ENCODE measurements at regions not wholly inside any gene's neighbourhood (a gene's known extent, or its start where the extent isn't known, plus 50 kb on each side); places are given as distances from the start of the nearest gene placed in this dataset.
A peak's percentile ranks its signal among the peaks of the same experiment; 100 is the strongest.

DNA sequence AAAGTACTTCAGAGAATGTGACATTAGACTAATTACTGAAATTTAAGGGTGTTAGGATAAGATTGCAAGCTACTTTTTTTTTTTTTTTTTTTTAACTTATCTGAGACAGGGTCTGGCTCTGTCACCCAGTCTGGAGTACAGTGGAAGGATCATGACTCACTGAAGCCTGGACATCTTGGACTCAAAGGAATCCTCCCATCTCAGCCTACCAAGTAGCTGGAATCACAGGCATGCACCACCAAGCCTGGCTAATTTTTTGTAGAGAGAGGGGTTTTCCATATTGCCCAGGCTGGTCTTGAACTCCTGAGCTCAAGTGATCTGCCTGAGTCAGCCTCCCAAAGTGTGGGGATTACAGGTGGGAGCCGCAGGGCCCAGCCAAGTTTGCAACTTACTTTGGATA is 1246.0 kb upstream of the ZEB2 start:
- H3K27ac ChIP-seq (ENCODE audit: poor library complexity, severe bottlenecking), result no peak overlapping the region
- DNase-seq (ENCODE audit: low spot score) (no peak), ATAC-seq (ENCODE audit: low read depth) (no peak)
- no peak overlapping the region for H3K4me3 ChIP-seq (ENCODE audit: severe bottlenecking)
- TF ChIP-seq, protein P1, sequence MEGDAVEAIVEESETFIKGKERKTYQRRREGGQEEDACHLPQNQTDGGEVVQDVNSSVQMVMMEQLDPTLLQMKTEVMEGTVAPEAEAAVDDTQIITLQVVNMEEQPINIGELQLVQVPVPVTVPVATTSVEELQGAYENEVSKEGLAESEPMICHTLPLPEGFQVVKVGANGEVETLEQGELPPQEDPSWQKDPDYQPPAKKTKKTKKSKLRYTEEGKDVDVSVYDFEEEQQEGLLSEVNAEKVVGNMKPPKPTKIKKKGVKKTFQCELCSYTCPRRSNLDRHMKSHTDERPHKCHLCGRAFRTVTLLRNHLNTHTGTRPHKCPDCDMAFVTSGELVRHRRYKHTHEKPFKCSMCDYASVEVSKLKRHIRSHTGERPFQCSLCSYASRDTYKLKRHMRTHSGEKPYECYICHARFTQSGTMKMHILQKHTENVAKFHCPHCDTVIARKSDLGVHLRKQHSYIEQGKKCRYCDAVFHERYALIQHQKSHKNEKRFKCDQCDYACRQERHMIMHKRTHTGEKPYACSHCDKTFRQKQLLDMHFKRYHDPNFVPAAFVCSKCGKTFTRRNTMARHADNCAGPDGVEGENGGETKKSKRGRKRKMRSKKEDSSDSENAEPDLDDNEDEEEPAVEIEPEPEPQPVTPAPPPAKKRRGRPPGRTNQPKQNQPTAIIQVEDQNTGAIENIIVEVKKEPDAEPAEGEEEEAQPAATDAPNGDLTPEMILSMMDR (IDR thresholded peaks at IDR 0.05; ENCODE audit: poor library complexity, severe bottlenecking), result no peak
- no peaks in the 10 kb centered on the region for H3K27me3 ChIP-seq (ENCODE audit: insufficient read depth, poor library complexity, severe bottlenecking)
- peaks cover 6% of the 10 kb centered on the region for H3K4me1 ChIP-seq (ENCODE audit: insufficient read depth, poor library complexity, severe bottlenecking)
- no peaks in the 10 kb centered on the region for H3K36me3 ChIP-seq (ENCODE audit: low read depth)
- H3K9me3 ChIP-seq (ENCODE audit: severe bottlenecking), result no peaks in the 10 kb centered on the region

DNA sequence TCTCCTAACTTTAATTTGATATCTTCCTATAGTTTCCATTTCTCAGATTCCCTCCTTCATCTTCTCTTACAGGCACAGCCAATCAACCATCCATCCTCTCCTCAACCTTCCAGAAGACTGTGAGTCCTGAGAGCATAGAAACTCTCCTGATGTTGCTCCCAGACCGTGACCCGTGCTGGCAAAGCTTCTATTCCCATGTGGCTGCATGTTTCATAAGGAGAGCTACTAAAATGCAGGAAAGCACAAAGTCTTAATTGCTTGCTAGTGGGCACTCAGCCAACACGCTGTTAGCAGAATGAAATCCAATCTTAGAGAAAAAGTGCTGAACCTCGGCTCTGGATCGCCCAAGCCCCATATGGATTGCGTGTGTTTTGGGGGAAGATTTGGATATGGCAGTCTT is 1244.7 kb upstream of the ZEB2 start:
- ATAC-seq (ENCODE audit: low read depth) (no peak), DNase-seq (ENCODE audit: low spot score) (no peak)
- Histone ChIP-seq H3K36me3 (ENCODE audit: low read depth) (no peaks in the 10 kb centered on the region), H3K4me3 (ENCODE audit: severe bottlenecking) (no peak overlapping the region), H3K27ac (ENCODE audit: poor library complexity, severe bottlenecking) (no peak overlapping the region), H3K4me1 (ENCODE audit: insufficient read depth, poor library complexity, severe bottlenecking) (peaks cover 12% of the 10 kb centered on the region), H3K9me3 (ENCODE audit: severe bottlenecking) (no peaks in the 10 kb centered on the region), H3K27me3 (ENCODE audit: insufficient read depth, poor library complexity, severe bottlenecking) (no peaks in the 10 kb centered on the region)
- TF ChIP-seq, protein P1 (IDR thresholded peaks at IDR 0.05; ENCODE audit: poor library complexity, severe bottlenecking), result no peak

DNA sequence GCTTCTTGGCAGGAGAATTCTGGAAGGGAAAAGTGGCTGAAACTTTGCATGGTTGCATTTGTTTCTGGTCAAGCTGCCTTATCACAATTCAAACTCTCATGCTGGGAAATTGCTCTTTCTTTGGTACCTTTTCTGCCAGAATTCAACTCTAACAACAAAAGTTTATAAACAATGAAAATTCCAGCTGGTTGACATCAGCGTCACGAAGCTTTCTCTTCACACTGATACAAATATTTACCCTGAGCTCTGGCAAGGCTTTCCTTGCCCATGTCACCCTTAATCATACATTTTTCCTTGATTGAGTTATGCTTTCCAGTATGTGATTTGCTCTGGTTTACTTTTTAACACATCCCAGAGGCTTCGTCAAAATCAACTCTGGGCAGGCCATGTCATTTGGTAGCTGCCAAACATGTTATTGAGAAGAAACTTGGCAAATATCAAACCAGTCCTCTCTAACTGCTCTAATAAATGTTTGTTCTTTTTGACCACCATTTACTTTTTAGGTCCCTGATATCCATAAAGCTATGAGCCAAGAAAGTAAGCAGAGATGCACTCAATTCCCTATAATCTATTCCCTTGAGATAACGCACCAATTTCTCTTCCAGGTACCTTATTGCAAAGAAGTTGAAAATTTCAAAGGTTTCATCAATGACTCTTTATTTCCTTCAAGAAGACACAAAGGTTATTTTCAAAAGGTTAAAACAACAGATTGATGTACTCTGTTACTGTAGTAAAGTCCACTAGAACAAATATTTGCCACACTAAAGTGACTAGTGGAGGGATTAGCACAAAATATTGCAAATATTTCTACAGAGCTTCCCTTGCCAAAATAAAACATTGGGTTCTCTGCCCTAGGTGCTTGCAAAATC is 1241.1 kb upstream of the ZEB2 start:
- no peak overlapping the region for H3K4me3 ChIP-seq (ENCODE audit: severe bottlenecking)
- no peaks in the 10 kb centered on the region for H3K9me3 ChIP-seq (ENCODE audit: severe bottlenecking)
- ATAC-seq (ENCODE audit: low read depth) (peak; percentile 94), DNase-seq (ENCODE audit: low spot score) (no peak)
- H3K27me3 ChIP-seq (ENCODE audit: insufficient read depth, poor library complexity, severe bottlenecking), result no peaks in the 10 kb centered on the region
- TF ChIP-seq, protein P1 (IDR thresholded peaks at IDR 0.05; ENCODE audit: poor library complexity, severe bottlenecking), result no peak
- peaks cover 18% of the 10 kb centered on the region for H3K4me1 ChIP-seq (ENCODE audit: insufficient read depth, poor library complexity, severe bottlenecking)
- no peaks in the 10 kb centered on the region for H3K36me3 ChIP-seq (ENCODE audit: low read depth)
- H3K27ac ChIP-seq (ENCODE audit: poor library complexity, severe bottlenecking), result peak overlapping the region; percentile 23

DNA sequence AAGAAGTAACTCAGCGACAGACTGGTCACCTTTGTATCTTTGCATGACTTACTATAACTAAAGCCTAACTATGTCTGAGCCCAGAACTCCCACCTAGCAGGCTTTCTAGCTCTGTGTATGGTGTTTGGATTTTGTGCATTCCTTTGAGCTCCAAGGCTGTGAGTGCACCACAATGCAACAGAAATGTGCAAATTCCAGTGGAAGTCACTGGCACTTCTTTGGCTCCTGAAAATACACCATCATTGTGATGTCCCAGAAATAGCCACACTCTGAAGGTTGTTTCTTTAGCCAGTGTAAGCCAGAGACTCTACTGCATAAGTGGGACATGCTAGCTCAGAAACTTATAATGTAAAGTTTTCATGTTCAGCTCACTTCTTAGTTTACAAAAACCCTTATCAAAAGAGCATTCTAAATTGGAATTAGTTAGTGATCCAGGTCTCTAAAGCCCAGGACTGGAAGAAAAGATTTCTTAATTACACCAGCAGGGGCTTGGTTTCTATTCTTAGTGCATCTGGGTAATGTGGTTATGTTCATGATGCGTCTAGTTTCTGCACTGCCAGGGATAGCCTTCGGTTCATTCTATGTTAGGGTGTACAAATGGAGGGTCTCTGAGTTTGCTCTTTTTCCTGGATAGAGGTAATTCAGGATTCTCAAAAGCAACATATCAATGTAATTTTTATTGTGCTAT is 1239.5 kb upstream of the ZEB2 start:
- Histone ChIP-seq H3K27me3 (ENCODE audit: insufficient read depth, poor library complexity, severe bottlenecking) (no peaks in the 10 kb centered on the region), H3K36me3 (ENCODE audit: low read depth) (no peaks in the 10 kb centered on the region), H3K9me3 (ENCODE audit: severe bottlenecking) (no peaks in the 10 kb centered on the region), H3K4me3 (ENCODE audit: severe bottlenecking) (no peak overlapping the region), H3K27ac (ENCODE audit: poor library complexity, severe bottlenecking) (no peak overlapping the region), H3K4me1 (ENCODE audit: insufficient read depth, poor library complexity, severe bottlenecking) (peaks cover 18% of the 10 kb centered on the region)
- no peak for ATAC-seq (ENCODE audit: low read depth)
- DNase-seq (ENCODE audit: low spot score), result no peak
- TF ChIP-seq, protein P1 (IDR thresholded peaks at IDR 0.05; ENCODE audit: poor library complexity, severe bottlenecking), result no peak

Measured in RWPE2 (cell line).